GM19438 (cell line): ENCODE measurements at regions not wholly inside any gene's neighbourhood (a gene's known extent, or its start where the extent isn't known, plus 50 kb on each side); places are given as distances from the start of the nearest gene placed in this dataset.

Experiments
- ATAC-seq: cut with Tn5 transposase; IDR thresholded peaks from one replicate; pipeline ENCODE4 v1.9.1; 2021; ENCODE audit warnings: low read depth; ENCODE audit not compliant: unreplicated experiment

GRCh38 chr13:58151452-58151851 lies 519.9 kb downstream of the PCDH17 start:
- ATAC-seq, result no peak

GRCh38 chr13:58160980-58161379 lies 529.4 kb downstream of the PCDH17 start:
- no peak for ATAC-seq

GRCh38 chr13:58165617-58166016 lies 534.1 kb downstream of the PCDH17 start:
- no peak for ATAC-seq

- no peak for ATAC-seq
These were observed 549.6 kb downstream of the PCDH17 start for GRCh38 chr13:58181111-58181510.

- no peak for ATAC-seq
These were observed 556.3 kb downstream of the PCDH17 start for GRCh38 chr13:58187881-58188280.

GRCh38 chr13:58190577-58190976 lies 559.0 kb downstream of the PCDH17 start:
- ATAC-seq, result no peak

- ATAC-seq, result no peak
These were observed 560.2 kb downstream of the PCDH17 start for GRCh38 chr13:58191754-58192153.

- ATAC-seq, result no peak
These were observed 570.6 kb downstream of the PCDH17 start for GRCh38 chr13:58202099-58202498.

GRCh38 chr13:58207501-58207900 lies 576.0 kb downstream of the PCDH17 start:
- no peak for ATAC-seq

GRCh38 chr13:58235454-58235853 lies 603.9 kb downstream of the PCDH17 start:
- ATAC-seq, result no peak

- no peak for ATAC-seq
These were observed 607.6 kb downstream of the PCDH17 start for GRCh38 chr13:58238972-58239773.

- no peak for ATAC-seq
These were observed 608.3 kb downstream of the PCDH17 start for GRCh38 chr13:58239774-58240268.

- no peak for ATAC-seq
These were observed 615.5 kb downstream of the PCDH17 start for GRCh38 chr13:58247080-58247479.

- no peak for ATAC-seq
These were observed 623.4 kb downstream of the PCDH17 start for GRCh38 chr13:58254943-58255342.

GRCh38 chr13:58266271-58266670 lies 634.7 kb downstream of the PCDH17 start:
- ATAC-seq, result no peak

GRCh38 chr13:58298556-58299135 lies 667.1 kb downstream of the PCDH17 start:
- no peak for ATAC-seq

- ATAC-seq, result no peak
These were observed 668.7 kb downstream of the PCDH17 start for GRCh38 chr13:58300224-58300623.

GRCh38 chr13:58300974-58301681 lies 669.6 kb downstream of the PCDH17 start:
- ATAC-seq, result no peak

- no peak for ATAC-seq
These were observed 670.8 kb downstream of the PCDH17 start for GRCh38 chr13:58302349-58302748.

GRCh38 chr13:58306062-58306461 lies 674.5 kb downstream of the PCDH17 start:
- ATAC-seq, result no peak

GRCh38 chr13:58313219-58313618 lies 681.7 kb downstream of the PCDH17 start:
- ATAC-seq, result no peak
